ENCODE measurements at regions not wholly inside any gene's neighbourhood (a gene's known extent, or its start where the extent isn't known, plus 50 kb on each side); places are given as distances from the start of the nearest gene placed in this dataset.

DNA sequence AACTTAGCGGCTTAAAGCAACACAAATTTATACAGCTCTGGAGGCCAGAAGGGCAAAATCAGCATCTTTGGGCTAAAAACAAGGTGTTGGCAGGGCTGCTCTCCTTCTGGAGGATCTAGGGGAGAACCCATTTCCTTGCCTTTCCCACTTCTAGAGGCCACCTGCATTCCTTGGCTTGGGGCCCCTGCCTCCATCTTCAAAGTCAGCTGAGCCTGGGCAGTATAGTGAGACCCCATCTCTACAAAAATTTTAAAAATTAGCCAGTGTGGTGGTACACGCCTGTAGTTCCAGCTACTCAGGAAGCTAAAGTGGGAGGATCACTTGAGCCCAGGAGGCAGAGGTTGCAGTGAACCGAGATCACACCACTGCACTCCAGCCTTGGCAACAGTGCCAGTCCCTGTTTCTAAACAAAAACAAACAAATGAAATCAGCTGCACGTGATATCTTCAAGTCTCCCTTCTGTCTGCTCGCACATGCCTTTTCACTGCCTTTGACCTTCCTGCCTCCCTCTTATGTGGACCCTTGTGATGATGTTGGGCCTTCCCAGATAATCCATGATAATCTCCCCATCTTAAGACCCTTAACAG is 200.6 kb downstream of the ZFP36L2 start:
- Histone ChIP-seq H3K9me3 (ENCODE audit: insufficient read depth, low read depth, low read length) (no peaks in the 10 kb centered on the region), H3K27me3 (ENCODE audit: insufficient read depth, low read length) (no peaks in the 10 kb centered on the region), H3K4me1 (ENCODE audit: insufficient read depth, low read length) (peaks cover 3% of the 10 kb centered on the region; the same call in 1 of the 2 replicates), H3K4me3 (ENCODE audit: low read length) (no peak overlapping the region), H3K36me3 (ENCODE audit: insufficient read depth, low read length) (no peaks in the 10 kb centered on the region), H3K27ac (ENCODE audit: low read depth, low read length) (no peak overlapping the region), H3K9ac (ENCODE audit: low read depth, low read length) (no peak overlapping the region)
- 92% methylated on average over 5 of the region's 5 CpGs for WGBS

DNA sequence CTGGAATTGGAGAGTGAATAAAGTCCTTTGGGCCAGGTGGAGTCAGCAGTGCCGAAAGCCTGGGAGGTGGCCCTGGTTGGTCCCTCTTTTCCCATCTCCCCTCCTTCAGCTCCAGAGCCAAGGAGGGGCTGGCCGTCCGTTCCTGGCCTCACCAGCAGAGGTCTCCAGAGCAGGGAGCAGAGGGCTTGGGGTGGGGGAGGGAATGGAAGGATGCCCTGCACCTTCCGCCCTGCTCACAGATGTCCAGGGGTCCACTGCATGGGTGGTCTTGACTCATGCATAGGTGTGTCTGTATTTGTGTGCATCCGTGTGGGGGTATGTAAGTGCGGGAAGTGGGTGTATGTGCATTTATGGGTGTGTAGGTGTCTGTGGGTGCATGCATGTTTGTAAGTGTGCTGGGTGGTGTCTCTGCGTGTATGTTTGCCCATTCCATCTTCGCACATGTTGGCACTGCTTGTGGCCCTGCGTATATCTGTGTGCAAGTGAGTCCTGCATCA is 201.8 kb downstream of the ZFP36L2 start:
- Histone ChIP-seq H3K27ac (ENCODE audit: low read depth, low read length) (no peak overlapping the region), H3K9ac (ENCODE audit: low read depth, low read length) (no peak overlapping the region), H3K4me3 (ENCODE audit: low read length) (no peak overlapping the region), H3K4me1 (ENCODE audit: insufficient read depth, low read length) (peaks cover 3% of the 10 kb centered on the region; the same call in 1 of the 2 replicates), H3K9me3 (ENCODE audit: insufficient read depth, low read depth, low read length) (peaks cover 8% of the 10 kb centered on the region), H3K36me3 (ENCODE audit: insufficient read depth, low read length) (no peaks in the 10 kb centered on the region), H3K27me3 (ENCODE audit: insufficient read depth, low read length) (no peaks in the 10 kb centered on the region)
- WGBS, result 54% methylated on average over 9 of the region's 9 CpGs

DNA sequence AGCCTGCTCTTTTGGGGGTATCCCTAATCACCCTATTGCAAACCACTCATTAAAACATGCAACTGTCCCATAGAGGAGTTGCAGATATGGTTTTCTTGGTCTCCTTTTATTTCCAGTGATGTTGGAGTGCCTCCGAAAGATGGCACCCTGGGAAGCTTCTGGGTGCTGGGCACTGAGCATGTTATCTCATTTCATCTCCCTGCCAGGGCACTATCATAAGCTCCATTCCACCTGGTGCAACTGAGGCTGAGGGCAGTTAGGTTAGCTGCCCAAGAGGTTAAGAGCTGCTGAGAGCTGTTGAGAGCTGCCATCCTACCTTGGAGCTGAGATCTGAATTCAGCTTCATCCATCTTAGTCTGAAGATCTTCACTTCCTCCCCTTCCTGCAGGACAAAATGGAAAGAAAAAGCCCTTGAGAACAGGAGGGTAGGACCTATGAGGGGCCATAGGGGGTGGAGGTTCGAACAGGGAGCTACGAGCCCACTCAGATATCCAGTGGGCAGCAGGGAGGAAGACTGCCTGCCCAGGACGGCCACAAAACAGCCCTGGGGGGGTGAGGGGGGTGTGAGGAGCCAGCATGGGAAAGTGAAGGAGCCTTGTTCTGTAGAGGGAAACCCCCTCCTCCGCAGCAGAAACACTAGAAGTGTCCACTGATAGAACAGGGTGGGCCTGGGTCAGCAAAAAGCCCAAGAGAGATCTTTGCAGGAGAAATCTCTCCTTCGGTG is 202.5 kb downstream of the ZFP36L2 start:
- H3K36me3 ChIP-seq (ENCODE audit: insufficient read depth, low read length), result no peaks in the 10 kb centered on the region
- WGBS, result 70% methylated on average over 6 of the region's 6 CpGs
- H3K9me3 ChIP-seq (ENCODE audit: insufficient read depth, low read depth, low read length), result peaks cover 8% of the 10 kb centered on the region
- no peak overlapping the region for H3K9ac ChIP-seq (ENCODE audit: low read depth, low read length)
- peaks cover 3% of the 10 kb centered on the region; the same call in 1 of the 2 replicates for H3K4me1 ChIP-seq (ENCODE audit: insufficient read depth, low read length)
- no peaks in the 10 kb centered on the region for H3K27me3 ChIP-seq (ENCODE audit: insufficient read depth, low read length)
- H3K27ac ChIP-seq (ENCODE audit: low read depth, low read length), result no peak overlapping the region
- no peak overlapping the region for H3K4me3 ChIP-seq (ENCODE audit: low read length)

DNA sequence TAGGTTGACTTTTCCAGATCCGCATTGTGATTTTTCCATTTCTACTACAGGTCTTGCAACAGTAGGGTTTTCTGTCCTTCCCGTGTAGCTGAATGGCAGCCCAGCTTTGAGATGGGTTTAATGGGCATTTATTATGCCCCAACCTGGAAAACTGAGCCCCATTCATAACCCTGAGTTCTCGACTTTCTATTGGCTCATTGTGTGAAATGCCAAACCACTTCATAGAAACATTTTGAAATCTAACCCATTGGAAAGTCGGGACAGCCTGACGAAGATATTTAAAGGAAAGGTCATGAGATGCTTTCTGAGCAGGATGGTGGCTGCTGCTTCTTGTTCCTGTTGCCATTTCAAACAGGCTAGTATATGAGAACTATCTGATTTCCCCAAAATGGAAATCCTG is 203.5 kb downstream of the ZFP36L2 start:
- H3K9ac ChIP-seq (ENCODE audit: low read depth, low read length), result no peak overlapping the region
- H3K4me3 ChIP-seq (ENCODE audit: low read length), result no peak overlapping the region
- H3K9me3 ChIP-seq (ENCODE audit: insufficient read depth, low read depth, low read length), result peaks cover 8% of the 10 kb centered on the region
- peaks cover 3% of the 10 kb centered on the region; the same call in 1 of the 2 replicates for H3K4me1 ChIP-seq (ENCODE audit: insufficient read depth, low read length)
- no peaks in the 10 kb centered on the region for H3K27me3 ChIP-seq (ENCODE audit: insufficient read depth, low read length)
- 91% methylated on average over 5 of the region's 5 CpGs for WGBS
- H3K27ac ChIP-seq (ENCODE audit: low read depth, low read length), result no peak overlapping the region
- no peaks in the 10 kb centered on the region for H3K36me3 ChIP-seq (ENCODE audit: insufficient read depth, low read length)

DNA sequence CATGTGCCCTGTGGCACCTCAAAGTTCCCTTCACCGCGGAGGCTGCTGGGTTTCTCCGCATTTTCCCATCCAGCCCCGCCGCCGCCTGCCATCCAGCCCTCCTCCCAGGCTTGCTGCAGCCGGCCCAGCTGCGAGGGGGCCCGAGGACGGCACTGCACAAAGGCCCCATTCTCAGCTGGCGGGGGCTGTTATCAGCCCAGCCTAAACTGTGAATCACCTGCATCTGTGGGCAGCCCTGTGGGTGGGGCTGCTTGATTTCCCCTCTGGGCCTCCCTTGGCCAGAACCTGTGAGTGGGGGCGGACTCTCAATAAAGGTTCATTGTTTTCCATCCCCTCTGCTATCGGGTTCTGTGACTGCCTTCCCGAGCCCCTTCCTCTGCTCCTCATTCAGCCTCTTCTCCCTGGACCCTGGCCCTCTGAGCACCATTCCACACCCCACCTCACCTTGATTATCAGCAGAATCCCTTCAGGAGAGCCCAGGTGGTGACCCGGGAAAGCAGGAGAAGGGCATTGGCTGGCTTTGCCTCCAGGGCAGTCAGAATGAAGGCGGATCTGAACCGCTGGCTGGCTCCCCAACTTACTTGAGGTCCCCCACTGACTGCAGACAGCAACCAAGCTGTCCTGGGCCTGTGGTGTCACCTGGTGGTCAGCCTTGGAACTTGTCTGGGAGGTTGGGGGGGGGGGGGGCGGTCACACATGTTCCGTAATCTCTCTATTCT is 204.5 kb downstream of the ZFP36L2 start:
- peaks cover 8% of the 10 kb centered on the region for H3K9me3 ChIP-seq (ENCODE audit: insufficient read depth, low read depth, low read length)
- peaks cover 3% of the 10 kb centered on the region; the same call in 1 of the 2 replicates for H3K4me1 ChIP-seq (ENCODE audit: insufficient read depth, low read length)
- H3K36me3 ChIP-seq (ENCODE audit: insufficient read depth, low read length), result no peaks in the 10 kb centered on the region
- no peak overlapping the region for H3K27ac ChIP-seq (ENCODE audit: low read depth, low read length)
- WGBS, result 64% methylated on average over 17 of the region's 19 CpGs
- no peaks in the 10 kb centered on the region for H3K27me3 ChIP-seq (ENCODE audit: insufficient read depth, low read length)
- H3K4me3 ChIP-seq (ENCODE audit: low read length), result no peak overlapping the region
- no peak overlapping the region for H3K9ac ChIP-seq (ENCODE audit: low read depth, low read length)

DNA sequence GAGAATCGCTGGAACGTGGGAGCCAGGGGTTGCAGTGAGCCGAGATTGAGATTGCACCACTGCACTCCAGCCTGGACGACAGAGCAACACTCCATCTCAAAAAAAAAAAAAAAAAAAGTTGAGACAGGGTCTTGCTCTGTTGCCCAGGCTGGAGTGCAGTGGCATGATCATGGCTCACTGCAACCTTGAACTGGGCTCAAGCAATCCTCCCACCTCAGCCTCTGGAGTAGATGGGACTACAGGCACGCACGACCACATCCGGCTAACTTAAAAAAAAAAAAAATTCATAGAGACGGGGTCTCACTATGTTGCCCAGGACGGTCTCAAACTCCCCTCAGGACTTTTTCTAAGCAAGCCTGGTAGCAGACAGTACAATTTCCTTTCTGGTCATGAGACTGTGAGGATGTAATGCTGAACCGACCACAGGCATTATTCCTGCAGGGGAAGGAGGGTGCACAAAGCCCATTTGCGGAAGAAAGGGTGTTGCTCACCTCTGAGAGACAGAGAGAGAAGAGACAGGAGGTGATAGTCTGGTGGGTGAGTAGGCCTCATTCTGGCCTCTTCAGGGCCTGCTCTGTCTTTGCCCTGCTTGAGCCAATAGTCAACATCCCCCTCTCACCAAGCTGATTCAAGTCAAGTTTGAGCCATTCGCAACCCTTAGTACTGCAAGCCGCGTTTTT is 205.3 kb downstream of the ZFP36L2 start:
- no peaks in the 10 kb centered on the region for H3K36me3 ChIP-seq (ENCODE audit: insufficient read depth, low read length)
- peaks cover 3% of the 10 kb centered on the region; the same call in 1 of the 2 replicates for H3K4me1 ChIP-seq (ENCODE audit: insufficient read depth, low read length)

DNA sequence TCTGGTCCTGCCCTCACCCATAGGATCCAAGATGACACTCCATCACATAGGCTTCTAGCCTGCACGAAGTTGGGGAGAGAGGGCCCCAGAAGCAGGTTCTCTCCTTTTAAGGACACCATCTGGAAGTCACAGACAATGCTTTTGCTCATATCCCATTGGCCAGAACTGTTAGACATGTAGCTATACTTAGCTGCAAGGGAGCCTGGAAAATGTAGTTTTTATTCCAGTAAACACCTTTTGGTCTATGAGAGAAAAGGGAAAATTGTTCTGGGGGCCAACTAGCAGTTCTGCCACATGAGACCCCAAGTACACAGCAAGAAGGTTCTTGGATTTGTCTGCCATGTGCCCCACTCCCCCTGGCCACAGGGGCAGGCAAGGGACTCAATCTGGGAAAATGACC is 206.1 kb downstream of the ZFP36L2 start:
- Histone ChIP-seq H3K36me3 (ENCODE audit: insufficient read depth, low read length) (no peaks in the 10 kb centered on the region), H3K9me3 (ENCODE audit: insufficient read depth, low read depth, low read length) (peaks cover 8% of the 10 kb centered on the region), H3K27ac (ENCODE audit: low read depth, low read length) (no peak overlapping the region), H3K4me1 (ENCODE audit: insufficient read depth, low read length) (peaks cover 3% of the 10 kb centered on the region; the same call in 1 of the 2 replicates), H3K9ac (ENCODE audit: low read depth, low read length) (no peak overlapping the region), H3K4me3 (ENCODE audit: low read length) (no peak overlapping the region), H3K27me3 (ENCODE audit: insufficient read depth, low read length) (no peaks in the 10 kb centered on the region)
- 96% methylated on average over 1 of the region's 1 CpG for WGBS

More for the DNA sequence above, 205.3 kb downstream of the ZFP36L2 start:
- Histone ChIP-seq H3K27me3 (ENCODE audit: insufficient read depth, low read length) (no peaks in the 10 kb centered on the region), H3K9ac (ENCODE audit: low read depth, low read length) (no peak overlapping the region), H3K27ac (ENCODE audit: low read depth, low read length) (no peak overlapping the region), H3K4me3 (ENCODE audit: low read length) (no peak overlapping the region), H3K9me3 (ENCODE audit: insufficient read depth, low read depth, low read length) (peaks cover 8% of the 10 kb centered on the region)
- WGBS, result 92% methylated on average over 10 of the region's 14 CpGs

DNA sequence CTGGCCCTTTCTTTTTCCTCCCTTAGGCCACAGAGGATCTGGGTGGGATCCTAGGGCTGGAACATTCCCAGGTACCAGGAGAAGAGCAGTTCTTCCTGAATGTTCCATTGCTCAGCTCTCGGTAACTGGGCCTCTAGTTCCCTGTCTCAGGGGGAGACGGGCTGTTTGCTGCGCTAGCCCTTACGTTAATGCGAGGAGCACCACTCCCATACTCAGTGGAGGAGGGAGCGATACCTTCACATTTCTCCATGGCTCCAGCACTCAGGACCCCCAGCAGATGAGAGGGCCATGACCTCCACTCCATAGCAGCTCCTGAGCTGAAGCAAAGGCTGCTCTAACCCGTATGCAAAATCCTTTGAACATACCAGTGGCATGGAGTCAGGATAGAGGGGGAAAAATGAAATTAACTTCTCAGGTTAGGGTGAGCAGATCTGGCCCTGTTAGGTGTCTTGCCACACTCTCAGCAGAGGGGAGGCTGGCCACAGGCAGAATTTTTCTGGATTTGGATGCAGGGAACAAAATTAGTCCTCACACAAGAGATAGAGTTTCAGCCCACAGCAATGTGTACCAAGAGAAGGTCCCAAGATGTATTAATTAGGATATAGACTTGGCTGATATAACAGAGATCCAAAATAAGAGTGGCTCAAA is 206.7 kb downstream of the ZFP36L2 start:
- Histone ChIP-seq H3K36me3 (ENCODE audit: insufficient read depth, low read length) (no peaks in the 10 kb centered on the region), H3K9ac (ENCODE audit: low read depth, low read length) (no peak overlapping the region), H3K4me1 (ENCODE audit: insufficient read depth, low read length) (peaks cover 3% of the 10 kb centered on the region; the same call in 1 of the 2 replicates), H3K27ac (ENCODE audit: low read depth, low read length) (no peak overlapping the region), H3K27me3 (ENCODE audit: insufficient read depth, low read length) (no peaks in the 10 kb centered on the region), H3K4me3 (ENCODE audit: low read length) (no peak overlapping the region), H3K9me3 (ENCODE audit: insufficient read depth, low read depth, low read length) (peaks cover 8% of the 10 kb centered on the region)
- WGBS, result 96% methylated on average over 7 of the region's 7 CpGs

DNA sequence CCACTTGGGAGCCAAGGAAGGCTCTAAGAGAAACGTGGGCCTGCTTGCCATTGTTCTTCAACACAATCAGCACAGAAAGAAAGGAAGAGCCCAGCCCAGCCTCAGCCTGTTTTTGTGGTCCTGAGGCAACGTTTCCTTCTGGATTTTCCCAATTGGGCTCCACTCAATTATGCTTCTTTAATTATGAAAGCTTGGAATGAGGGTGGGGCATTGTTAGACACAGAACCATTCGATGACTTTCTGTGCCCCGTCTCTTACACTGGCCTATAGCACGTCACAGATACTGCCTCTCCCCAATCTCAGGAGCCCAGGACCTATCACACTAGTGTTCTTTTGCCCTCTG is 207.4 kb downstream of the ZFP36L2 start:
- H3K36me3 ChIP-seq (ENCODE audit: insufficient read depth, low read length), result no peaks in the 10 kb centered on the region
- H3K27ac ChIP-seq (ENCODE audit: low read depth, low read length), result no peak overlapping the region
- H3K9ac ChIP-seq (ENCODE audit: low read depth, low read length), result no peak overlapping the region
- H3K9me3 ChIP-seq (ENCODE audit: insufficient read depth, low read depth, low read length), result peaks cover 8% of the 10 kb centered on the region
- 83% methylated on average over 5 of the region's 5 CpGs for WGBS
- no peak overlapping the region for H3K4me3 ChIP-seq (ENCODE audit: low read length)
- H3K4me1 ChIP-seq (ENCODE audit: insufficient read depth, low read length), result peaks cover 5% of the 10 kb centered on the region; the same call in 1 of the 2 replicates
- no peaks in the 10 kb centered on the region for H3K27me3 ChIP-seq (ENCODE audit: insufficient read depth, low read length)

DNA sequence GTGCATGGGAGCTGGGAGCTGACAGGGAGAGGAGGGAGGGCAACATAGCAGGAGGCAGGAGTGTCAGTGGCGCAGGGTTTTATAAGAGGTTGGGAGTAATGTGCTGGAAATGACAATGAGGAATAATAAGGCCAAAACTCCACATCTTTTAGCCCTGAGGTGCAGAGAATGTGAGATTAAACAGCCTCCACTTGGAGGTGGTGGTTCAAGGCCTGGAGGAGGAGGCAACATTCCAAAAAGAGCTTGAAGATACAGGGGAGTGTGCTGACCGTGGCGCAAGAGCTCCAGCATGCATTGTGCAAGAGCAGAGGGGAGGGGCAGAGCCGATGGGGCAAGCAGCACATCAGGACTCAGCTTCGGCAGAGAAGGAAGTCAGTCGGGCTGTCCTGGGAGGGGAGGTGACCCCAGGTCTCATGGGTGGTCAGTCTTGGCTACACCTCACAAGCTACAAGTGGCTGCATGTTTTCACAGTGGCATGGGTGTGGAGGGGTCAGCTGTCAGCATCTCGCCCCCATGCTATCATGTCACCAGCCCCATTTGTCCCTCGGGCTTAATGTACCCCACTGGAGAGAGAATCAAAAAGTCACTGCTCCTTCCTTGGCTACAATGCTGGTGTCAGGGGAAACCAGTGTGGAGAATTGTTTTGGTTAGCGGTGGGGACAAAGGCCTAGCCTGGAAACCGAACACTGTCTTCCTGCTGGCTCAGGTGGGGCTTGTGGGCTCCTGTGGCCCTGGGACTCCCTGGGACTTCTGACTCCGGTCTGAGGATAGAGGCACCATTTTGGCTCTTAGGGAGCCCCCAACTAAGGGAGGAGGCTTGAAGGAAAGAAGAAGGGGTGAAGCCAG is 208.0 kb downstream of the ZFP36L2 start:
- no peaks in the 10 kb centered on the region for H3K27me3 ChIP-seq (ENCODE audit: insufficient read depth, low read length)
- WGBS, result 91% methylated on average over 11 of the region's 11 CpGs
- no peak overlapping the region for H3K4me3 ChIP-seq (ENCODE audit: low read length)
- H3K27ac ChIP-seq (ENCODE audit: low read depth, low read length), result no peak overlapping the region
- H3K4me1 ChIP-seq (ENCODE audit: insufficient read depth, low read length), result peaks cover 5% of the 10 kb centered on the region; the same call in 1 of the 2 replicates
- no peaks in the 10 kb centered on the region for H3K36me3 ChIP-seq (ENCODE audit: insufficient read depth, low read length)
- H3K9me3 ChIP-seq (ENCODE audit: insufficient read depth, low read depth, low read length), result peaks cover 8% of the 10 kb centered on the region
- no peak overlapping the region for H3K9ac ChIP-seq (ENCODE audit: low read depth, low read length)

Data from HUES64 (cell line).